Putamen (tissue), 1 donor: ENCODE measurements at regions not wholly inside any gene's neighbourhood (a gene's known extent, or its start where the extent isn't known, plus 50 kb on each side); places are given as distances from the start of the nearest gene placed in this dataset.

Experiments
- DNase-seq: peaks from one replicate; pipeline ENCODE4 v3.0.0-alpha.2; 2016; ENCODE audit warnings: low spot score

GRCh38 chr4:181618896-181619295 lies 624.3 kb upstream of the TENM3 start:
- DNase-seq: no peak

- no peak for DNase-seq
These were observed 623.6 kb upstream of the TENM3 start for GRCh38 chr4:181619651-181620050.

- DNase-seq: no peak
These were observed 605.8 kb upstream of the TENM3 start for GRCh38 chr4:181637186-181638105.

- no peak for DNase-seq
These were observed 599.7 kb upstream of the TENM3 start for GRCh38 chr4:181643466-181643865.

GRCh38 chr4:181645489-181645888 lies 597.7 kb upstream of the TENM3 start:
- no peak for DNase-seq

GRCh38 chr4:181646864-181647263 lies 596.3 kb upstream of the TENM3 start:
- no peak for DNase-seq

- no peak for DNase-seq
These were observed 595.6 kb upstream of the TENM3 start for GRCh38 chr4:181647396-181648147.

- no peak for DNase-seq
These were observed 593.0 kb upstream of the TENM3 start for GRCh38 chr4:181650033-181650825.

GRCh38 chr4:181656748-181657147 lies 586.5 kb upstream of the TENM3 start:
- DNase-seq: no peak

GRCh38 chr4:181659202-181659601 lies 584.0 kb upstream of the TENM3 start:
- no peak for DNase-seq

GRCh38 chr4:181659876-181660275 lies 583.3 kb upstream of the TENM3 start:
- DNase-seq: no peak

GRCh38 chr4:181661090-181661489 lies 582.1 kb upstream of the TENM3 start:
- no peak for DNase-seq

GRCh38 chr4:181661923-181662322 lies 581.3 kb upstream of the TENM3 start:
- no peak for DNase-seq

- DNase-seq: peak; percentile 28
These were observed 580.8 kb upstream of the TENM3 start for GRCh38 chr4:181662383-181662782.

GRCh38 chr4:181670506-181670905 lies 572.7 kb upstream of the TENM3 start:
- no peak for DNase-seq

- DNase-seq: no peak
These were observed 571.5 kb upstream of the TENM3 start for GRCh38 chr4:181671672-181672071.

GRCh38 chr4:181672751-181673150 lies 570.5 kb upstream of the TENM3 start:
- DNase-seq: no peak

- DNase-seq: no peak
These were observed 568.8 kb upstream of the TENM3 start for GRCh38 chr4:181674315-181674875.

GRCh38 chr4:181676546-181676945 lies 566.7 kb upstream of the TENM3 start:
- no peak for DNase-seq

GRCh38 chr4:181677201-181677600 lies 566.0 kb upstream of the TENM3 start:
- DNase-seq: no peak

GRCh38 chr4:181677621-181678020 lies 565.6 kb upstream of the TENM3 start:
- DNase-seq: peak; percentile 37

GRCh38 chr4:181679754-181680153 lies 563.4 kb upstream of the TENM3 start:
- no peak for DNase-seq
